ENCODE measurements at regions not wholly inside any gene's neighbourhood (a gene's known extent, or its start where the extent isn't known, plus 50 kb on each side); places are given as distances from the start of the nearest gene placed in this dataset.

DNA sequence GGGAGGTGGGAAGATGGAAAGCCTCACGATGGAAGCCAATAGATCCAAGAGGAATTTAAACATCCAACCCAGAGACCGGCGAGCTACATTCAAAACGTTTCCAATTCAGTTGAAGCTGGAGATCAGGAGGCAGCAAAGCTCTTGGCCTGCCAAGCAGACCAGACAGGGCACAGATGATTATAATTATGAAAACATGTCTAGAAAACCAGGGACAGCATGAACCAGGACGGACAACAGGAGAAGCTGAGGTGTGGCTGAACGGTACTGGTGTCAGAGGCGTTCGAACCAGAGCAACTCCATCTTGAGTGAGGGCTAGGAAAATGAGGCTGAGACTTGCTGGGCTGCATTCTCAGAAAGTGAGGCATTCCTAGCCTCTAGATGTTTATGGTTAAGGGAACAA, 102.2 kb upstream of the CCDC150 start:
- DNase-seq (ENCODE audit: low read depth): no peak
- no peak for FAIRE-seq
- Histone ChIP-seq H3K27ac (ENCODE audit: low read depth, low read length) (no peak overlapping the region), H3K4me3 (ENCODE audit: insufficient read depth, low read depth, low read length) (no peak overlapping the region), H3K36me3 (ENCODE audit: insufficient read depth, low read length) (no peaks in the 10 kb centered on the region), H2AFZ (ENCODE audit: low read depth, low read length) (no peak overlapping the region), H3K27me3 (ENCODE audit: insufficient read depth, low read length) (no peaks in the 10 kb centered on the region), H3K4me1 (ENCODE audit: insufficient read depth, low read length) (no peaks in the 10 kb centered on the region), H3K9ac (ENCODE audit: low read length) (no peak overlapping the region), H3K4me2 (ENCODE audit: low read length) (no peak overlapping the region), H4K20me1 (ENCODE audit: insufficient read depth, low read length) (no peaks in the 10 kb centered on the region), H3K9me3 (ENCODE audit: insufficient read depth, low read depth, low read length) (no peaks in the 10 kb centered on the region), H3K79me2 (ENCODE audit: insufficient read depth, low read length) (no peaks in the 10 kb centered on the region)
- Mint-ChIP-seq H3K4me3 (ENCODE audit: unreplicated experiment) (no peak overlapping the region), H3K4me1 (ENCODE audit: low read depth, unreplicated experiment) (no peaks in the 10 kb centered on the region), H3K36me3 (ENCODE audit: low read depth, unreplicated experiment) (no peaks in the 10 kb centered on the region), H3K27me3 (ENCODE audit: low read depth, unreplicated experiment) (peaks cover 4% of the 10 kb centered on the region), H3K9me3 (ENCODE audit: unreplicated experiment) (no peaks in the 10 kb centered on the region), H3K27ac (ENCODE audit: unreplicated experiment) (no peak overlapping the region)
- TF ChIP-seq, protein P1, sequence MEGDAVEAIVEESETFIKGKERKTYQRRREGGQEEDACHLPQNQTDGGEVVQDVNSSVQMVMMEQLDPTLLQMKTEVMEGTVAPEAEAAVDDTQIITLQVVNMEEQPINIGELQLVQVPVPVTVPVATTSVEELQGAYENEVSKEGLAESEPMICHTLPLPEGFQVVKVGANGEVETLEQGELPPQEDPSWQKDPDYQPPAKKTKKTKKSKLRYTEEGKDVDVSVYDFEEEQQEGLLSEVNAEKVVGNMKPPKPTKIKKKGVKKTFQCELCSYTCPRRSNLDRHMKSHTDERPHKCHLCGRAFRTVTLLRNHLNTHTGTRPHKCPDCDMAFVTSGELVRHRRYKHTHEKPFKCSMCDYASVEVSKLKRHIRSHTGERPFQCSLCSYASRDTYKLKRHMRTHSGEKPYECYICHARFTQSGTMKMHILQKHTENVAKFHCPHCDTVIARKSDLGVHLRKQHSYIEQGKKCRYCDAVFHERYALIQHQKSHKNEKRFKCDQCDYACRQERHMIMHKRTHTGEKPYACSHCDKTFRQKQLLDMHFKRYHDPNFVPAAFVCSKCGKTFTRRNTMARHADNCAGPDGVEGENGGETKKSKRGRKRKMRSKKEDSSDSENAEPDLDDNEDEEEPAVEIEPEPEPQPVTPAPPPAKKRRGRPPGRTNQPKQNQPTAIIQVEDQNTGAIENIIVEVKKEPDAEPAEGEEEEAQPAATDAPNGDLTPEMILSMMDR (IDR thresholded peaks at IDR 0.05; ENCODE audit: insufficient read depth, low read depth, low read length): no peak
- no peak for TF ChIP-seq EZH2 (IDR thresholded peaks at IDR 0.05; ENCODE audit: insufficient read depth, low read length)

DNA sequence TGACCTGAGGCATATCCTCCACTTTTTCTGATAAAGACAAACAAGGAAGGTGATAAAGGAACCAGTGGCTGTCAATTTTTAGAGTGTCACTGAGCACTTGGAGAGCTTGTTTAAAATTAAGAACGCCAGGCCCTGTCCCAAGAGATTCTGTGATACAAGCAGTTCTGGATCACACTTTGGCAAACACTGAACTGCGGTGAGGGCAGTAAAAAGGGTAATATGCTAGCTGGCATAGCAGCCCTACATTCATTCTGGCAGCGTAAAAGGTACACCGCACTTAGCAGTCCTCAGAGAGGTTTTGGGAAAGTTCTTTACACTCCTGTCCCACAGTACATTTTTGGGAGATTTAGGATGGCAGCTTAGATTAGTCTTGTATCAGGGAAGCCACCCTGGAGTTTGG, 101.3 kb upstream of the CCDC150 start:
- no peak overlapping the region for H3K9ac ChIP-seq (ENCODE audit: low read length)
- H3K27ac ChIP-seq (ENCODE audit: low read depth, low read length): no peak overlapping the region
- H2AFZ ChIP-seq (ENCODE audit: low read depth, low read length): no peak overlapping the region
- DNase-seq (ENCODE audit: low read depth) (no peak), FAIRE-seq (no peak)
- no peaks in the 10 kb centered on the region for H3K36me3 Mint-ChIP-seq (ENCODE audit: low read depth, unreplicated experiment)
- no peaks in the 10 kb centered on the region for H3K4me1 ChIP-seq (ENCODE audit: insufficient read depth, low read length)
- H3K27me3 Mint-ChIP-seq (ENCODE audit: low read depth, unreplicated experiment): peaks cover 4% of the 10 kb centered on the region
- H3K36me3 ChIP-seq (ENCODE audit: insufficient read depth, low read length): no peaks in the 10 kb centered on the region
- H3K27me3 ChIP-seq (ENCODE audit: insufficient read depth, low read length): no peaks in the 10 kb centered on the region
- no peaks in the 10 kb centered on the region for H3K4me1 Mint-ChIP-seq (ENCODE audit: low read depth, unreplicated experiment)
- H4K20me1 ChIP-seq (ENCODE audit: insufficient read depth, low read length): no peaks in the 10 kb centered on the region
- H3K4me3 Mint-ChIP-seq (ENCODE audit: unreplicated experiment): no peak overlapping the region
- TF ChIP-seq, protein P1 (IDR thresholded peaks at IDR 0.05; ENCODE audit: insufficient read depth, low read depth, low read length): no peak
- TF ChIP-seq EZH2 (IDR thresholded peaks at IDR 0.05; ENCODE audit: insufficient read depth, low read length): no peak
- no peaks in the 10 kb centered on the region for H3K79me2 ChIP-seq (ENCODE audit: insufficient read depth, low read length)
- H3K9me3 Mint-ChIP-seq (ENCODE audit: unreplicated experiment): no peaks in the 10 kb centered on the region
- no peaks in the 10 kb centered on the region for H3K9me3 ChIP-seq (ENCODE audit: insufficient read depth, low read depth, low read length)
- no peak overlapping the region for H3K4me2 ChIP-seq (ENCODE audit: low read length)
- no peak overlapping the region for H3K4me3 ChIP-seq (ENCODE audit: insufficient read depth, low read depth, low read length)
- H3K27ac Mint-ChIP-seq (ENCODE audit: unreplicated experiment): no peak overlapping the region

DNA sequence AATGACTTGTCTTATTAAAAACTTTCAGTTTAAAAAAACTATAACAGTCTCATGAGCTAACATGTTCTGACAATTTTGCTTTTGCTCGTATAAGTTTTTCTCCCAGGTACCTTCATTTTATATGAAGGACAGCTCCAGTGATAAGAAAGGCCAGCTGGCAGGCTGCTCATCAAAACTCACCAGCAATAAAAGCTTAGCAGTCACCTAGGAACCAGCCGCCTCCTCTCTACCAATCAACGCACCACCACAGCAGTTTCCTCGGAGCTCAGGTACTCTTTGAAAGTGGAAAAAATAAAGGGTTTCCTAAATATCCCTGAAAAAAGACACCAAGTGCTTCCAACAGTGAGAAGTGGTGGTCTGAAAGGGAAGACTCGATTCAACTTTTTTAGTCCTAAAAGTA, 100.9 kb upstream of the CCDC150 start:
- Histone ChIP-seq H2AFZ (ENCODE audit: low read depth, low read length) (no peak overlapping the region), H3K9me3 (ENCODE audit: insufficient read depth, low read depth, low read length) (no peaks in the 10 kb centered on the region), H3K27ac (ENCODE audit: low read depth, low read length) (no peak overlapping the region), H3K4me2 (ENCODE audit: low read length) (no peak overlapping the region), H3K4me1 (ENCODE audit: insufficient read depth, low read length) (no peaks in the 10 kb centered on the region), H4K20me1 (ENCODE audit: insufficient read depth, low read length) (no peaks in the 10 kb centered on the region), H3K9ac (ENCODE audit: low read length) (no peak overlapping the region), H3K36me3 (ENCODE audit: insufficient read depth, low read length) (no peaks in the 10 kb centered on the region), H3K79me2 (ENCODE audit: insufficient read depth, low read length) (no peaks in the 10 kb centered on the region), H3K27me3 (ENCODE audit: insufficient read depth, low read length) (no peaks in the 10 kb centered on the region), H3K4me3 (ENCODE audit: insufficient read depth, low read depth, low read length) (no peak overlapping the region)
- Mint-ChIP-seq H3K4me1 (ENCODE audit: low read depth, unreplicated experiment) (no peaks in the 10 kb centered on the region), H3K36me3 (ENCODE audit: low read depth, unreplicated experiment) (no peaks in the 10 kb centered on the region), H3K4me3 (ENCODE audit: unreplicated experiment) (no peak overlapping the region), H3K27me3 (ENCODE audit: low read depth, unreplicated experiment) (peaks cover 4% of the 10 kb centered on the region), H3K27ac (ENCODE audit: unreplicated experiment) (no peak overlapping the region), H3K9me3 (ENCODE audit: unreplicated experiment) (no peaks in the 10 kb centered on the region)
- FAIRE-seq: no peak
- TF ChIP-seq EZH2 (IDR thresholded peaks at IDR 0.05; ENCODE audit: insufficient read depth, low read length): no peak
- TF ChIP-seq, protein P1 (IDR thresholded peaks at IDR 0.05; ENCODE audit: insufficient read depth, low read depth, low read length): no peak
- DNase-seq (ENCODE audit: low read depth): no peak
